Tibial nerve (tissue), 4 donors: ENCODE measurements at regions not wholly inside any gene's neighbourhood (a gene's known extent, or its start where the extent isn't known, plus 50 kb on each side); places are given as distances from the start of the nearest gene placed in this dataset.

Experiments
- DNase-seq, 2 donors: peaks; one replicate each; pipeline ENCODE4 v3.0.0-alpha.2; 2019; ENCODE audit warnings: low spot score in 2 of 2
- H3K27ac ChIP-seq, 4 donors: fragments of 200-600 bp; sonication (generic) in 3 of 4; one replicate each; pipeline ENCODE4 v1.5.1; 2017 to 2019; ENCODE audit warnings: mild to moderate bottlenecking in 1 of 4
- H3K27me3 ChIP-seq, 2 donors: fragments of 200-600 bp; sonication (generic) in 1 of 2; one replicate each; pipeline versions ENCODE4 v1.5.1 to v1.6.0; 2017 to 2019
- H3K36me3 ChIP-seq, 3 donors: fragments of 200-600 bp; sonication (generic); one replicate each; pipeline ENCODE4 v1.5.1; 2018 to 2019
- H3K4me1 ChIP-seq, 4 donors: fragments of 200-600 bp; sonication (generic) in 3 of 4; one replicate each; pipeline ENCODE4 v1.5.1; 2017 to 2019
- H3K4me3 ChIP-seq, 4 donors: fragments of 200-600 bp; sonication (generic) in 3 of 4; one replicate each; pipeline ENCODE4 v1.5.1; 2017 to 2019; ENCODE audit warnings: mild to moderate bottlenecking in 1 of 4, moderate library complexity in 1 of 4
- H3K9me3 ChIP-seq, 4 donors: fragments of 200-600 bp; sonication (generic) in 3 of 4; one replicate each; pipeline ENCODE4 v1.5.1; 2017 to 2019
- CTCF ChIP-seq, 5 experiments: fragments of 200-600 bp in 3 of 5; fragments of 450-650 bp in 2 of 5; sonication (generic) in 3 of 5; IDR thresholded peaks; one replicate each; pipeline ENCODE4 v1.5.1; 2016 to 2019; ENCODE audit warnings: antibody characterized with exemption in 5 of 5, mild to moderate bottlenecking in 3 of 5, moderate library complexity in 2 of 5
- EP300 ChIP-seq, 2 donors: sonication (generic); formaldehyde crosslinking; IDR thresholded peaks; one replicate each; pipeline ENCODE4 v1.6.1; 2017; ENCODE audit warnings: antibody characterized with exemption in 2 of 2, mild to moderate bottlenecking in 1 of 2
- POLR2A ChIP-seq, 2 donors: fragments of 450-650 bp; IDR thresholded peaks; one replicate each; pipeline ENCODE4 v1.6.1; 2017; ENCODE audit warnings: antibody characterized with exemption in 2 of 2, mild to moderate bottlenecking in 2 of 2, moderate library complexity in 2 of 2
- WGBS, 2 donors: methylation state at CpG; one replicate each; pipeline ENCODE4 v1.1.5; 2018; 5-methylcytosine and 5-hydroxymethylcytosine counted together

GRCh38 chr18:65423776-65424175 lies 327.0 kb upstream of the CDH7 start:
- H3K9me3 ChIP-seq, result no peaks in the 10 kb centered on the region
- H3K4me3 ChIP-seq, result no peak overlapping the region
- H3K27ac ChIP-seq, result no peak overlapping the region
- H3K36me3 ChIP-seq, result no peaks in the 10 kb centered on the region
- no peaks in the 10 kb centered on the region for H3K4me1 ChIP-seq
- H3K27me3 ChIP-seq, result no peaks in the 10 kb centered on the region
- WGBS, 2 donors, result 50 to 56% methylated on average over 4 of the region's 4 CpGs
- TF ChIP-seq CTCF (IDR thresholded peaks at IDR 0.05) (no peak), POLR2A (IDR thresholded peaks at IDR 0.05) (no peak), EP300 (IDR thresholded peaks at IDR 0.05) (no peak)
- DNase-seq, result no peak

- Histone ChIP-seq H3K4me3 (no peak overlapping the region), H3K27ac (no peak overlapping the region), H3K9me3 (no peaks in the 10 kb centered on the region), H3K4me1 (no peaks in the 10 kb centered on the region), H3K36me3 (no peaks in the 10 kb centered on the region), H3K27me3 (no peaks in the 10 kb centered on the region)
- WGBS, 2 donors, result 67 to 71% methylated on average over 2 of the region's 2 CpGs
- DNase-seq, result no peak
- TF ChIP-seq CTCF (IDR thresholded peaks at IDR 0.05) (no peak), EP300 (IDR thresholded peaks at IDR 0.05) (no peak), POLR2A (IDR thresholded peaks at IDR 0.05) (no peak)
These were observed 328.2 kb upstream of the CDH7 start for GRCh38 chr18:65422544-65423136.

GRCh38 chr18:65415098-65415497 lies 335.7 kb upstream of the CDH7 start:
- H3K4me1 ChIP-seq, result no peaks in the 10 kb centered on the region
- no peak for TF ChIP-seq POLR2A (IDR thresholded peaks at IDR 0.05)

GRCh38 chr18:65414501-65414900 lies 336.3 kb upstream of the CDH7 start:
- Histone ChIP-seq H3K4me1 (no peaks in the 10 kb centered on the region), H3K4me3 (no peak overlapping the region), H3K27me3 (no peaks in the 10 kb centered on the region), H3K27ac (no peak overlapping the region), H3K36me3 (no peaks in the 10 kb centered on the region), H3K9me3 (peaks cover 0 to 4% (median 0%) of the 10 kb centered on the region in 4 donors)
- TF ChIP-seq EP300 (IDR thresholded peaks at IDR 0.05), result no peak
- no peak for TF ChIP-seq POLR2A (IDR thresholded peaks at IDR 0.05)
- TF ChIP-seq CTCF (IDR thresholded peaks at IDR 0.05), result no peak
- no peak for DNase-seq
- 65 to 69% methylated on average over 1 of the region's 1 CpG for WGBS, 2 donors

More at GRCh38 chr18:65415098-65415497, 335.7 kb upstream of the CDH7 start:
- H3K36me3 ChIP-seq, result no peaks in the 10 kb centered on the region
- no peak overlapping the region for H3K4me3 ChIP-seq
- peaks cover 0 to 4% (median 0%) of the 10 kb centered on the region in 4 donors for H3K9me3 ChIP-seq
- DNase-seq, result no peak
- no peak overlapping the region for H3K27ac ChIP-seq
- H3K27me3 ChIP-seq, result no peaks in the 10 kb centered on the region

- Histone ChIP-seq H3K4me1 (no peaks in the 10 kb centered on the region), H3K27me3 (no peaks in the 10 kb centered on the region), H3K36me3 (no peaks in the 10 kb centered on the region), H3K4me3 (no peak overlapping the region), H3K27ac (no peak overlapping the region), H3K9me3 (no peaks in the 10 kb centered on the region)
- 53 to 58% methylated on average over 1 of the region's 1 CpG for WGBS, 2 donors
- TF ChIP-seq POLR2A (IDR thresholded peaks at IDR 0.05) (no peak), CTCF (IDR thresholded peaks at IDR 0.05) (no peak), EP300 (IDR thresholded peaks at IDR 0.05) (no peak)
- DNase-seq, result no peak
These were observed 339.8 kb upstream of the CDH7 start for GRCh38 chr18:65411061-65411460.

- no peak overlapping the region for H3K27ac ChIP-seq
- no peaks in the 10 kb centered on the region for H3K27me3 ChIP-seq
- H3K9me3 ChIP-seq, result no peaks in the 10 kb centered on the region
- H3K36me3 ChIP-seq, result no peaks in the 10 kb centered on the region
- no peak for TF ChIP-seq POLR2A (IDR thresholded peaks at IDR 0.05)
- no peak for TF ChIP-seq EP300 (IDR thresholded peaks at IDR 0.05)
- TF ChIP-seq CTCF (IDR thresholded peaks at IDR 0.05), result no peak
- DNase-seq, result no peak
- WGBS, 2 donors, result 75 to 78% methylated on average over 3 of the region's 3 CpGs
- no peak overlapping the region for H3K4me3 ChIP-seq
- H3K4me1 ChIP-seq, result no peaks in the 10 kb centered on the region
These were observed 341.6 kb upstream of the CDH7 start for GRCh38 chr18:65409261-65409660.
